DMS153 treated with DMSO at 0.1 percent for 48 hours (cell line): ENCODE measurements at regions not wholly inside any gene's neighbourhood (a gene's known extent, or its start where the extent isn't known, plus 50 kb on each side); places are given as distances from the start of the nearest gene placed in this dataset.

Experiments used
- DNase-seq: peaks from one replicate; lab custom pipeline; 2025; ENCODE audit not compliant: unreplicated experiment; lab: John Stamatoyannopoulos, UW

GRCh38 chr15:53401503-53401902 lies 358.0 kb downstream of the WDR72 start:
- DNase-seq = no peak

- no peak for DNase-seq
These were observed 358.5 kb downstream of the WDR72 start for GRCh38 chr15:53400986-53401385.

DNA sequence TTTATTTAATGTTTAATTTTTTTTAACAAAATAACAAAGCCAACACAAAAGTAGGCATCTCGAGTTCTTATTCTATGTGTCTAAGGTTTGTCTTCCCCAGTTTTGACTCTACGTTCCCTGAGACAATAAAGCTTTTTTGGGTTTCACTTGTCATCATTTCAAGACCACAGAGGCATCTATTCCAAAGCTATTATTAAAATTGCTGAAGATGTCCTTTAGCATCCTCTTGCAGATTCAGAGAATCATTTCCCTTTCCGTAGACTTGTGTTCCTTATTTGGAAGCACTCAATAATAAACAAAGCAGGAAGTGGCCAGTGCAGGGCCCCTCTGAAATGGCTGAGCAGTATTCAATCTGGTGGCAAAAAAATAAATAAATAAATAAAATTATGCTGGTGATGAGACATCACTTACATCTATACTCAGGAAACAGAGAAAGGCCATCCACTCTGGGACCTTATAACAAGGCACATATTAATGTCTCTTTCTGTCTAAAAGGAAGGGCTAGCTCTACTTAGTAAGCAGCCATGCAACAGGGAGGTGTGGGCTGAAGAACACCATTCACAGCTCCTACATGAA lies 362.3 kb downstream of the WDR72 start:
- no peak for DNase-seq

DNA sequence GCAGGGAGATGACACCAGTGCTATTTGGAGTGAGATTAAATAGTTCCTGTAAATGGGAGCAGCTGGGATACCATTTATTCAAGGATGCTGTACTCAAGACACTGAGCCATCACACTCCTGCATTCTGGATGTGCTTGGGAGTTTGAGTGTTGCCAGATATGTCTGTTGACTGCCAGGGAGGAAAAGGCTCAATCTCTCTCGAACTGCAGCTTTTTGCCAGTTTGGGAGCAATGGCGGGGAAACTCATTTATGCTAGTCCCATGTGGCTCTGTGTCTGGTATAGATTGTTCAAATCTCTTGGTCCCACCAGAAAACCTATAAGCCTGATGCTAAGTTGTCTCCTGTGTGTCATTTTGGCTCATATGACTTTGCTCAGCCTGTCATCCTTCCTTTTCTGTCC lies 363.6 kb downstream of the WDR72 start:
- no peak for DNase-seq

DNA sequence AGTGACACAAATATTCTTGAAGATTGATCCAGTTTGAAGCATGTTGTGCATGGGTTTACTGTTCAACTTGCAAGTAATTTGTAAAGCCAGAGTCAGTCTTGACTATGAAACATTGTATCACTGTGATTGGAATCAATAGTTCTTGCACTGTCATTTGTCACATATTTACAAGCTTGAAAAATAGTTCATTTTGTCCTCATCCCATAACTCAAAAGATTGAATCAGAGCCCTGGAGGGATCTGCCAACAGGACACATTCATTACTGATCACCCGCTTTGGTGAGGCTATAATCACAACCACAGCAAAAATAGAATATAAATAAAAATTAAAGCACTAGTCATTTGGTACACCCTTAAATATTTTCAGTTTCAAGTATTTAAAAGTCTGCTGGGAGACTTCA lies 368.9 kb downstream of the WDR72 start:
- no peak for DNase-seq

GRCh38 chr15:53389271-53390037 lies 370.0 kb downstream of the WDR72 start:
- no peak for DNase-seq

- no peak for DNase-seq
These were observed 375.0 kb downstream of the WDR72 start for GRCh38 chr15:53384417-53384816.

- no peak for DNase-seq
These were observed 381.2 kb downstream of the WDR72 start for GRCh38 chr15:53378096-53378800.

DNA sequence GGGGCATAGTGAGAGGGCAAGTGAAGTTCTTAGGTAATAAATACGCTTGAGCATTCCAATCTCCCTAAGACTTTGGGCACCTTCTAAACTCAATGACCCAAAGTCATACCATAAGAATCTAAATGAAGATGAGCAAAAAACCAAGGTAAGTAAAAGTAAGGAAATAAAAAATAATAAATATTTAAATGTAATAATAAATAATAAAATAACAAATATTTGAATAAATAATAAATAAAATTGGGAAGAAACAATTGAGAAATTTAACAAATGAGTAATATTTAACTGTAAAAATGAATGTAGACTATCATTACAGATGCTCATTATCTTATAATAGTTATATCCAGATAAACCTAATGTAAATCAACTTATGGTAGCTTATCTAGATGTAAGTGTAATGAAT lies 391.7 kb downstream of the WDR72 start:
- DNase-seq = no peak

DNA sequence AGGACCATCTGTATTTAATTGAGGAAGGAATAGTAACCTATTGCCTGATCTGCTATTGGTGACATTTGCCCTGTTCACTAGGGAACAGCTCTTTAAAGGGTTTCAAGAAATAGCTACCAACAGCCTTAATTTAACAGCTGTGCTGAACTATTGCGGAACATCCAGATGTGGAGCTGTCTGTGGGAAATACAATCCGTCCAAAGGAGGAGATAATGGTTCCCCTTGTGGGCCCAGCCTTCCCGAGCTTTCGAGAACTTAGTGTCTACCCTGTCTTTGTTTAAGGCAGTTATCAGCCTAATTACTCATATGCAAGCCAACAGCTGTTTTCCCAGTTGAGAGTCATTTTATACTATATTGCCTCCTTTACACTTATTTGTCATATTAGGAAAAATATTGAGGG lies 398.6 kb downstream of the WDR72 start:
- DNase-seq = no peak

GRCh38 chr15:53359038-53359437 lies 400.4 kb downstream of the WDR72 start:
- DNase-seq = no peak

DNA sequence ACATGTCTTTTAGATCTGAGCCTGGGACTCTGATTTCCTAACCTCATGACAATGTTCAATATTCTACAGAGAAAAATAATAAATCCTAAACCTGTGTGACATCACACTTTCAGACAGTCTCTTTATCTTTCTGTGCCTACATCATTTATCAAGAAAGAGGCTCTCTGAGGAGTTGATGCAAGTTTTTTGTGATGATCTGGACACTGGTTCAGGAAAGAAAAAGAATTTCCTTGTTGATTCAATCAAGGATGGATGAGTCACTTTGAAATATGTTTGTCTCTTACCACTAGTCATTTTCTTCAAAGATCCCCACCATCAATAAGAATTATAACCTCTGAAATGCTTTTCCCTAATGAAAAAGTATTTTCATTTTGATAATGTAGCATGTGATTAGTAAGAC lies 404.6 kb downstream of the WDR72 start:
- no peak for DNase-seq

GRCh38 chr15:53351373-53351772 lies 408.1 kb downstream of the WDR72 start:
- no peak for DNase-seq

DNA sequence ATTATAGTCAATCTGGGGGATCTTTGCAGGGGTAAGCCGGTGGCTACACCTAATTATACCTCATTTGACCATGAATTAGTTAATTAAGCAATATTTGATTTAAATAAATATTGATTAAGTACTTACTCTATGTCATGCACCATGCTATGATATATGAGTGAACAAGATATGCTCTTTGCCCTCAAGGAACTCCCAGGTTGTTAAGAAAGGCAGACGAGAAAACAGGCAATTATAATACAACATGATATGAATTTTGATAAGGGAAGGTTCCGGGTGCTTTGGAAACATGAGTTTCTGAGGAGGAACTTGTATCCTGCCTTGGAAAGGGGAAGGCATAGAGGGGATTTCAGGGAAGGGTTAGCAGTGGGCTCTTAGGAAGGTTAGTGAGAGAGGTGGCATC lies 412.9 kb downstream of the WDR72 start:
- no peak for DNase-seq

DNA sequence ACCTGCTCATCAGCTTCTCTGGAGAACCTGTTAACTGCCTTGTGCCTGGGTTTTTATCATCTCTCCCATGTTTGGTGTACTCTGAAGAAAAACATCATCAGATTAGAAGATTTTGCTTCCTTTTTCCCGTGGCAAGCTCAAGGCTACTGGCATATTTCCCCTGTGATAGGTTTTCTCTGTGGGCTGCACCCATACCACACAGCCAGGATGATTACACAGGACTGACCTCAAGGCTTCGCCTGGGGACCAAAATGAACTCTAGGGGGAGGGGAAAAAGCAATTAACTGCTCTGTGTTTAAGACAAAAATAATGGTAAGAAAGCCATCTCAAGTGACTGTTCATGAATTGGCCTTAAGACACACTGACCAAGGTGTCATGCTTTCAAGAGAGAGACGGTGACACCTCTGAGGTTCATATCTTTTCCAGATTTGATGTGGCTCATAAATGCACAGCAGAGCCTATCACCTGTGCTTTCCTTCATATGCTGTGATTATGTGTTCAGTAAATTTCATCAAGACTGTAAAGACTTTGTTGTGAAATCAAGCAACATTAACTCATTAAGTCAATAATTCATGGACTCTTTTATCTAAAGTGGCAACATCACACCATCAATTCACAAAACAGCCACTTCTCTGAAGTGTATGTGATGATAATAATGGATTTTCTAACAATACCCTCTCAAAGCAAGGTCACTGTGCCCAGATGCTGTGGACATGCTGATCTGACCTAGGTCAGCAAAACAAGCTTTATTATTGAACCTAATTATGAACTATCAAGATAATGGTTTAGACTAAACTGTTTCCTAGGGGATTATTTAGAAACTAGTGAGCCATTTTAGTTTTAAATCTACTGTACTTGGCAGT lies 427.9 kb downstream of the WDR72 start:
- DNase-seq = no peak

- DNase-seq = no peak
These were observed 431.1 kb downstream of the WDR72 start for GRCh38 chr15:53328341-53328740.

GRCh38 chr15:53324061-53324460 lies 435.4 kb downstream of the WDR72 start:
- DNase-seq = no peak

- DNase-seq = no peak
These were observed 436.3 kb downstream of the WDR72 start for GRCh38 chr15:53323191-53323590.

DNA sequence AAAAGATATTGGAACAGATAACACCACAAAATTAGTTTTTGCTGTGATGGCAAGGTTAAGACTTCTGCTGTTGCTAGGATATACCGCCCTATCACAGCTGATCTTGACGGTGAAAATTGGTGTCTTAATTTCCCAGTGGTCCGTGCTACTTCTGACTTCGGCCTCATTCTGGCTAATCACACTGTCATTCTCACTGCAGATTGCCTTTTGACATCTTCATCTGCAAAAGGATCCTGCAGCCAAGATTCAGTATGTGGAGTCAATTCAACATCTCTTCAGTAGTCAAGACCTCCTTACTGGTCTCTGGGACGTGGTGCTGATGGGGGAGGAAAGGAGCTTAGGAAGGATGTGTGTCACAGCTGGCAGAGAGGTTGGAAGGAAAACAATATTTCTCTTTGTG lies 438.6 kb downstream of the WDR72 start:
- DNase-seq = no peak

DNA sequence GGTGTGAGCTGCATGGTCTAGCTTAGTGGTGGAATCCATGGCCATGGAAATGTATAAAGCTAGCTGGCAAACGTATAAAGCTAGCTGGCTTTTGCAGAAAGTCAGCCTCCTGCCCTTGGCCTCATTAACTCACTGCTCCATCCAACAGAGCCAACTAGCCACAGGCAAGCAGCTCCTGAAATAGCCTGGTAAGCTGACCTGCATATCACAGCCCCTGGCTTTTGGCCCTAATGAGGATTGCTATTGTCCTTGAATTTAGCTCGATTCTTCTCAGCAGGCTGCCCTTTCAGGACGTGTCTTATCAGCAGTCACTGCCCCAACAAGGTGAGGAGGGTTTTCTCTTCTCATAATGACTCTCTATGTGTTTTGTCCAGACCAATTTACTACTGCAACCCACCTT lies 446.8 kb downstream of the WDR72 start:
- DNase-seq = no peak

DNA sequence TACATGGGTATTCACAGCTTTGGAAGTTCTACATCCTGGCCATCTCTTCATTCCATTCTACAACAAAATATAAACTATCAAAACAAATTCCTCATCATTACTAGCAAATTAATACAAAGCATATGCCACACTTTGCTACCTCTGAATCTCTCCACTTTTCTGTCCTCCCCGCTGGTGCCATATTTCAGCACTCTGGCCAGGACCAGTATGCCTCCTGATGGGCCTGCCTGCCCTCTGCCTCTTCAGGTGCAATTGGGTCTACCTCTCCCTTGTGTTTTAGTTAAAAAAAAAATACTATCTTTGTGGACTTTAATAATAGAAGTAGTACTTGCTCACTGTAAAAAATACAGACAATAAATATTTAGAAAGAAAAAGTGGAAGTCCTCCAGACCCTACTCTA lies 448.8 kb downstream of the WDR72 start:
- no peak for DNase-seq
